ENCODE measurements at regions not wholly inside any gene's neighbourhood (a gene's known extent, or its start where the extent isn't known, plus 50 kb on each side); places are given as distances from the start of the nearest gene placed in this dataset.

DNA sequence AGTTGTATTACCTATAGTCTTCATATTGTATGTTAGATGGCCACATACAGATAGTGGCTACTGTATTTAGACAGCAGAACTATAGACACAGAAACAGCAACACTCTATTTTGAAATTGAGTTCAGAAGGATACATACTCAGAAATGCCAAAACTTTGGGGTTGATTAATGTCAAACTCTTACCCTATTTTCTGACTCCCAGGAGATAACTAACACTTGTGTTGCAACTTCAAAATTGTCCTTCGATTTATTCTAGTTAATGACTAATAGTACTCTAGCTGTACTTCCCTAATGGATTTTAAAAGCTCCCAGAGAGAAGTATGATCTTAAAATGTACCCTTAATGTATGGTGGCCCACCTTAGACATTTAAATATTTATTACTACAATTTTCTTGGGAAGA is 229.9 kb upstream of the UGT8 start:
- H2BK5ac ChIP-seq (ENCODE audit: low read depth, low read length, poor library complexity, severe bottlenecking), result no peak overlapping the region
- no peak overlapping the region for H3K23ac ChIP-seq (ENCODE audit: low read length in 2 of 2)
- peak; percentile 40 for DNase-seq
- H3K4me2 ChIP-seq (ENCODE audit: low read length, poor library complexity, severe bottlenecking), result no peak overlapping the region
- no peak overlapping the region for H3K18ac ChIP-seq (ENCODE audit: low read depth in 1 of 2, low read length in 2 of 2)
- no peak overlapping the region for H3K4ac ChIP-seq (ENCODE audit: low read depth in 1 of 2, low read length in 2 of 2)
- H3K9me3 ChIP-seq (ENCODE audit: control insufficient read depth, low read length), result no peaks in the 10 kb centered on the region
- H3K9ac ChIP-seq (ENCODE audit: low read length), result no peak overlapping the region
- H2AK5ac ChIP-seq (ENCODE audit: low read length, severe bottlenecking), result no peak overlapping the region
- no peak overlapping the region for H2BK120ac ChIP-seq (ENCODE audit: low read depth, low read length)
- no peak overlapping the region for H3K27ac ChIP-seq (ENCODE audit: low read length, poor library complexity, severe bottlenecking)
- H3K4me3 ChIP-seq (ENCODE audit: insufficient read depth in 1 of 2, low read depth in 1 of 2, low read length in 2 of 2), result no peak overlapping the region
- no peaks in the 10 kb centered on the region for H3K27me3 ChIP-seq (ENCODE audit: control insufficient read depth in 1 of 2, insufficient read depth in 1 of 2, low read length in 2 of 2)
- no peaks in the 10 kb centered on the region for H3K36me3 ChIP-seq (ENCODE audit: control insufficient read depth in 1 of 2, insufficient read depth in 2 of 2, low read depth in 1 of 2, low read length in 2 of 2)
- H3K14ac ChIP-seq (ENCODE audit: low read length in 2 of 2), result no peak overlapping the region
- H3K4me1 ChIP-seq (ENCODE audit: control insufficient read depth, insufficient read depth, low read depth, low read length), result no peaks in the 10 kb centered on the region
- H2BK15ac ChIP-seq (ENCODE audit: low read depth, poor library complexity, severe bottlenecking), result no peak overlapping the region
- no peaks in the 10 kb centered on the region for H3K79me1 ChIP-seq (replicated peaks; ENCODE audit: low read length, poor library complexity, severe bottlenecking)
- no CpG with 5 or more reads among the region's 1 CpG for WGBS
- H4K91ac ChIP-seq (ENCODE audit: low read length), result no peak overlapping the region
- no peak overlapping the region for H2AFZ ChIP-seq (ENCODE audit: low read depth, low read length)
- no peak overlapping the region for H2BK12ac ChIP-seq (ENCODE audit: low read length in 2 of 2)
- no peak overlapping the region for H4K8ac ChIP-seq (ENCODE audit: low read length)

DNA sequence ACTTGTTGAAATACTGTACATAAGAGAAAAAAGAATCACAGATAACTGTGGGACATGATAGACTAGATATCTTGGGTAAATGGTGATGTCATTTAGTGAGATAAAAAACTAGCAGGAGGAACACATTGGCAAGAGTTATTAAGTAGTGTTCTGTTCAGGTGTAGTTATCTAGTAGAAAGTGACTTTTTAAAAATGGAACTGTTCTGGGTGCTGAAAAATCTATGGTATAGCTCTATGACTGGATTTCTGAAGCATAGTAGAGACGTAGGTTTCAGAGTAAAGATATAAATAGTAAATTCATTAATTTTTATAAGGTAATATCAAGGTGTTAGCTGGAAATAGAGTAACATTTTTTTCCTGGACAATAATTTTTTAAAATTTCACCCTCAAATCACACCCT is 225.1 kb upstream of the UGT8 start:
- H2BK5ac ChIP-seq (ENCODE audit: low read depth, low read length, poor library complexity, severe bottlenecking), result no peak overlapping the region
- no peak overlapping the region for H2AFZ ChIP-seq (ENCODE audit: low read depth, low read length)
- no peak overlapping the region for H3K9ac ChIP-seq (ENCODE audit: low read length)
- no peak overlapping the region for H3K4ac ChIP-seq (ENCODE audit: low read depth in 1 of 2, low read length in 2 of 2)
- H3K4me3 ChIP-seq (ENCODE audit: insufficient read depth in 1 of 2, low read depth in 1 of 2, low read length in 2 of 2), result no peak overlapping the region
- DNase-seq, result no peak
- no peak overlapping the region for H3K27ac ChIP-seq (ENCODE audit: low read length, poor library complexity, severe bottlenecking)
- no peaks in the 10 kb centered on the region for H3K27me3 ChIP-seq (ENCODE audit: control insufficient read depth in 1 of 2, insufficient read depth in 1 of 2, low read length in 2 of 2)
- no peak overlapping the region for H2BK12ac ChIP-seq (ENCODE audit: low read length in 2 of 2)
- H2BK120ac ChIP-seq (ENCODE audit: low read depth, low read length), result no peak overlapping the region
- no peak overlapping the region for H2BK15ac ChIP-seq (ENCODE audit: low read depth, poor library complexity, severe bottlenecking)
- H3K9me3 ChIP-seq (ENCODE audit: control insufficient read depth, low read length), result no peaks in the 10 kb centered on the region
- no peak overlapping the region for H2AK5ac ChIP-seq (ENCODE audit: low read length, severe bottlenecking)
- H3K18ac ChIP-seq (ENCODE audit: low read depth in 1 of 2, low read length in 2 of 2), result no peak overlapping the region
- H3K36me3 ChIP-seq (ENCODE audit: control insufficient read depth in 1 of 2, insufficient read depth in 2 of 2, low read depth in 1 of 2, low read length in 2 of 2), result no peaks in the 10 kb centered on the region
- WGBS, result no CpG with 5 or more reads among the region's 1 CpG
- no peaks in the 10 kb centered on the region for H3K79me1 ChIP-seq (replicated peaks; ENCODE audit: low read length, poor library complexity, severe bottlenecking)
- H3K14ac ChIP-seq (ENCODE audit: low read length in 2 of 2), result no peak overlapping the region
- H3K4me1 ChIP-seq (ENCODE audit: control insufficient read depth, insufficient read depth, low read depth, low read length), result no peaks in the 10 kb centered on the region
- H4K91ac ChIP-seq (ENCODE audit: low read length), result no peak overlapping the region
- no peak overlapping the region for H4K8ac ChIP-seq (ENCODE audit: low read length)
- H3K4me2 ChIP-seq (ENCODE audit: low read length, poor library complexity, severe bottlenecking), result no peak overlapping the region
- H3K23ac ChIP-seq (ENCODE audit: low read length in 2 of 2), result no peak overlapping the region

DNA sequence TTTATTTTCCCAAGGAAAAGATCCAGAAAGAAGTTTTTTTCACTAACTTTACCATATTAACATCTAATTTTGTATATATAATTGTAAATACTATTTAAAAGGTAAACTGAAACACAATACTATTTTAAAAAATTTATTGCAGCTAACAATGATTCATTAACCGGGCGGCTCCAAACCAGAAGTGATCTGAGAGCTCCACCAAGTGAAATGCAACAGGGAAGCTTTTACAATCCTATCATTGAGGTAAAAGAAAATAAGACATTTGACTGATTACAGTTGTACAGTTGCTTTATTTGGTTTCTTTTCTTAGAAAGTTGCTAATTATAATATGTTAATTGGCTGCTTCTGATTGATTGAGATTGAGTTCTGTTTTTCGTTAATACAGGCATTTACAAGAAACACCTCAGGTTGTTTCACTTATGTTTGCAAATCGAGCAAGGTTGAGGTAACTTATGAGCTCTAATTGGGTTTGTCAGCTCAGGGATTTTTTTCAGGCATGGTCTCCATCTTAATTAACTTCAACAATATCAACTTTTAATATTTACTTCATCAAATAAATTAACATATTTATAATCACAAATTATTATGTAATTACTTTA is 220.2 kb upstream of the UGT8 start:
- WGBS, result 81% methylated on average over 2 of the region's 4 CpGs
- Histone ChIP-seq H2BK5ac (ENCODE audit: low read depth, low read length, poor library complexity, severe bottlenecking) (no peak overlapping the region), H3K23ac (ENCODE audit: low read length in 2 of 2) (no peak overlapping the region), H2BK12ac (ENCODE audit: low read length in 2 of 2) (no peak overlapping the region), H3K27ac (ENCODE audit: low read length, poor library complexity, severe bottlenecking) (no peak overlapping the region), H3K9ac (ENCODE audit: low read length) (no peak overlapping the region), H3K27me3 (ENCODE audit: control insufficient read depth in 1 of 2, insufficient read depth in 1 of 2, low read length in 2 of 2) (no peaks in the 10 kb centered on the region), H4K8ac (ENCODE audit: low read length) (no peak overlapping the region), H3K79me1 (replicated peaks; ENCODE audit: low read length, poor library complexity, severe bottlenecking) (no peaks in the 10 kb centered on the region), H2BK120ac (ENCODE audit: low read depth, low read length) (no peak overlapping the region), H4K91ac (ENCODE audit: low read length) (no peak overlapping the region), H3K4ac (ENCODE audit: low read depth in 1 of 2, low read length in 2 of 2) (no peak overlapping the region), H3K4me1 (ENCODE audit: control insufficient read depth, insufficient read depth, low read depth, low read length) (peaks cover 2% of the 10 kb centered on the region), H2BK15ac (ENCODE audit: low read depth, poor library complexity, severe bottlenecking) (no peak overlapping the region), H3K9me3 (ENCODE audit: control insufficient read depth, low read length) (no peaks in the 10 kb centered on the region), H2AFZ (ENCODE audit: low read depth, low read length) (no peak overlapping the region), H3K18ac (ENCODE audit: low read depth in 1 of 2, low read length in 2 of 2) (no peak overlapping the region), H3K14ac (ENCODE audit: low read length in 2 of 2) (no peak overlapping the region), H3K4me2 (ENCODE audit: low read length, poor library complexity, severe bottlenecking) (no peak overlapping the region), H2AK5ac (ENCODE audit: low read length, severe bottlenecking) (no peak overlapping the region), H3K36me3 (ENCODE audit: control insufficient read depth in 1 of 2, insufficient read depth in 2 of 2, low read depth in 1 of 2, low read length in 2 of 2) (no peaks in the 10 kb centered on the region), H3K4me3 (ENCODE audit: insufficient read depth in 1 of 2, low read depth in 1 of 2, low read length in 2 of 2) (no peak overlapping the region)
- DNase-seq, result no peak

DNA sequence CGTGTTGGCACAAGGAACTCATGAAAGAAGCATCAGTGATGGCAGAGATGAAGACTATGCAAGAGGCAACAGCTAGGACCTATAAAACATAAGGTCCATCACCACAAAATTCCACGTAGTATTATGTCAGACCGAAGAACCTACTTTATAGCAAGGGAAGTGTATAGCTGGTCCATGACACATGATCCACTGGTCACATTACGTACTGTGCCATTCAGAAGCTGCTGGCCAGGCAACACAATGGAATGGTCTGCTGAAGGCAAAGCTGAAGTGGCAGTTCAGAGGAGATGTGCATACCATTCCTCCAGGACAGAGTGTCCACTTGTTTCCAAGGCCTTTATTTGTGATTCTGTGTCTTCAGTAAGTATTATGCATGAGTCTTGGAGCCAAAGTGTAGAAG is 215.5 kb upstream of the UGT8 start:
- H2BK12ac ChIP-seq (ENCODE audit: low read length in 2 of 2), result no peak overlapping the region
- no peak overlapping the region for H3K4me2 ChIP-seq (ENCODE audit: low read length, poor library complexity, severe bottlenecking)
- no peak overlapping the region for H4K8ac ChIP-seq (ENCODE audit: low read length)
- no peaks in the 10 kb centered on the region for H3K36me3 ChIP-seq (ENCODE audit: control insufficient read depth in 1 of 2, insufficient read depth in 2 of 2, low read depth in 1 of 2, low read length in 2 of 2)
- H3K9ac ChIP-seq (ENCODE audit: low read length), result no peak overlapping the region
- no peak overlapping the region for H2AFZ ChIP-seq (ENCODE audit: low read depth, low read length)
- H3K27ac ChIP-seq (ENCODE audit: low read length, poor library complexity, severe bottlenecking), result no peak overlapping the region
- H3K4me3 ChIP-seq (ENCODE audit: insufficient read depth in 1 of 2, low read depth in 1 of 2, low read length in 2 of 2), result no peak overlapping the region
- H3K23ac ChIP-seq (ENCODE audit: low read length in 2 of 2), result no peak overlapping the region
- no peaks in the 10 kb centered on the region for H3K79me1 ChIP-seq (replicated peaks; ENCODE audit: low read length, poor library complexity, severe bottlenecking)
- no peak overlapping the region for H2BK120ac ChIP-seq (ENCODE audit: low read depth, low read length)
- H3K4me1 ChIP-seq (ENCODE audit: control insufficient read depth, insufficient read depth, low read depth, low read length), result peaks cover 2% of the 10 kb centered on the region
- H3K27me3 ChIP-seq (ENCODE audit: control insufficient read depth in 1 of 2, insufficient read depth in 1 of 2, low read length in 2 of 2), result peaks cover 0 to 4% of the 10 kb centered on the region in 2 experiments
- DNase-seq, result no peak
- peak overlapping the region in 1 of 2 experiments; percentile 18 for H3K18ac ChIP-seq (ENCODE audit: low read depth in 1 of 2, low read length in 2 of 2)
- H3K14ac ChIP-seq (ENCODE audit: low read length in 2 of 2), result no peak overlapping the region
- no peak overlapping the region for H4K91ac ChIP-seq (ENCODE audit: low read length)
- 92% methylated on average over 4 of the region's 4 CpGs for WGBS
- no peak overlapping the region for H3K4ac ChIP-seq (ENCODE audit: low read depth in 1 of 2, low read length in 2 of 2)
- H2BK5ac ChIP-seq (ENCODE audit: low read depth, low read length, poor library complexity, severe bottlenecking), result no peak overlapping the region
- H2BK15ac ChIP-seq (ENCODE audit: low read depth, poor library complexity, severe bottlenecking), result no peak overlapping the region
- H3K9me3 ChIP-seq (ENCODE audit: control insufficient read depth, low read length), result no peaks in the 10 kb centered on the region
- no peak overlapping the region for H2AK5ac ChIP-seq (ENCODE audit: low read length, severe bottlenecking)

All from mesenchymal stem cell (in vitro differentiated cells and primary cell).